RWPE2 (cell line): ENCODE measurements at regions not wholly inside any gene's neighbourhood (a gene's known extent, or its start where the extent isn't known, plus 50 kb on each side); places are given as distances from the start of the nearest gene placed in this dataset.
A peak's percentile ranks its signal among the peaks of the same experiment; 100 is the strongest.

Experiments used
- ATAC-seq: fragments of 200-7000 bp; cut with Tn5 transposase; 3 replicates; pipeline ENCODE4 v1.9.1; 2021; ENCODE audit warnings: low read depth
- DNase-seq: peaks from one replicate; pipeline ENCODE4 v3.0.0-alpha.2; 2020; ENCODE audit warnings: low spot score
- H3K27ac ChIP-seq: fragments of 450-650 bp; 2 replicates; pipeline ENCODE4 v1.5.1; 2017; ENCODE audit warnings: mild to moderate bottlenecking; ENCODE audit not compliant: poor library complexity, severe bottlenecking
- H3K27me3 ChIP-seq: fragments of 250-450 bp; sonication (Bioruptor Pico); 2 replicates; pipeline ENCODE4 v1.5.1; 2021; ENCODE audit warnings: mild to moderate bottlenecking, moderate library complexity; ENCODE audit not compliant: insufficient read depth, poor library complexity, severe bottlenecking
- H3K36me3 ChIP-seq: fragments of 250-450 bp; sonication (Bioruptor Pico); 2 replicates; pipeline ENCODE4 v1.5.1; 2020; ENCODE audit warnings: low read depth, mild to moderate bottlenecking, moderate library complexity
- H3K4me1 ChIP-seq: fragments of 250-450 bp; sonication (Bioruptor Pico); 2 replicates; pipeline ENCODE4 v1.5.1; 2021; ENCODE audit warnings: mild to moderate bottlenecking, moderate library complexity; ENCODE audit not compliant: insufficient read depth, poor library complexity, severe bottlenecking
- H3K4me3 ChIP-seq: fragments of 250-450 bp; sonication (Bioruptor Pico); 2 replicates; pipeline ENCODE4 v1.5.1; 2021; ENCODE audit warnings: mild to moderate bottlenecking, moderate library complexity; ENCODE audit not compliant: severe bottlenecking
- H3K9me3 ChIP-seq: fragments of 250-450 bp; sonication (Bioruptor Pico); 2 replicates; pipeline ENCODE4 v1.5.1; 2021; ENCODE audit warnings: mild to moderate bottlenecking, moderate library complexity; ENCODE audit not compliant: severe bottlenecking
- CTCF ChIP-seq: fragments of 450-650 bp; IDR thresholded peaks from one replicate; pipeline ENCODE4 v1.5.1; 2017; ENCODE audit warnings: mild to moderate bottlenecking, moderate library complexity; ENCODE audit not compliant: poor library complexity, severe bottlenecking

- peaks cover 8% of the 10 kb centered on the region for H3K4me1 ChIP-seq
- no peak overlapping the region for H3K27ac ChIP-seq
- DNase-seq (no peak), ATAC-seq (no peak)
- no peaks in the 10 kb centered on the region for H3K9me3 ChIP-seq
- H3K4me3 ChIP-seq, result no peak overlapping the region
- TF ChIP-seq CTCF, result no peak
- no peaks in the 10 kb centered on the region for H3K36me3 ChIP-seq
- no peaks in the 10 kb centered on the region for H3K27me3 ChIP-seq
These were observed 184.0 kb upstream of the PARP11 start for GRCh38 chr12:4056910-4057845.

- Histone ChIP-seq H3K27ac (no peak overlapping the region), H3K4me3 (no peak overlapping the region), H3K4me1 (peaks cover 8% of the 10 kb centered on the region), H3K9me3 (no peaks in the 10 kb centered on the region), H3K27me3 (no peaks in the 10 kb centered on the region), H3K36me3 (no peaks in the 10 kb centered on the region)
- DNase-seq (no peak), ATAC-seq (no peak)
- TF ChIP-seq CTCF, result no peak
These were observed 181.4 kb upstream of the PARP11 start for GRCh38 chr12:4054630-4055029.

GRCh38 chr12:4052691-4053090 is 179.5 kb upstream of the PARP11 start:
- no peak overlapping the region for H3K27ac ChIP-seq
- peak; percentile 71 for ATAC-seq
- H3K4me3 ChIP-seq, result no peak overlapping the region
- H3K4me1 ChIP-seq, result peaks cover 8% of the 10 kb centered on the region
- no peaks in the 10 kb centered on the region for H3K9me3 ChIP-seq
- TF ChIP-seq CTCF, result no peak
- no peaks in the 10 kb centered on the region for H3K36me3 ChIP-seq
- no peak for DNase-seq
- no peaks in the 10 kb centered on the region for H3K27me3 ChIP-seq

- H3K27ac ChIP-seq, result no peak overlapping the region
- H3K9me3 ChIP-seq, result no peaks in the 10 kb centered on the region
- H3K4me3 ChIP-seq, result no peak overlapping the region
- no peaks in the 10 kb centered on the region for H3K36me3 ChIP-seq
- no peaks in the 10 kb centered on the region for H3K27me3 ChIP-seq
- DNase-seq, result no peak
- no peak for TF ChIP-seq CTCF
- ATAC-seq, result no peak
- peaks cover 8% of the 10 kb centered on the region for H3K4me1 ChIP-seq
These were observed 178.4 kb upstream of the PARP11 start for GRCh38 chr12:4051596-4051995.

- DNase-seq (no peak), ATAC-seq (no peak)
- H3K27me3 ChIP-seq, result no peaks in the 10 kb centered on the region
- peaks cover 8% of the 10 kb centered on the region for H3K4me1 ChIP-seq
- TF ChIP-seq CTCF, result no peak
- no peaks in the 10 kb centered on the region for H3K9me3 ChIP-seq
- H3K27ac ChIP-seq, result no peak overlapping the region
- H3K4me3 ChIP-seq, result no peak overlapping the region
- H3K36me3 ChIP-seq, result no peaks in the 10 kb centered on the region
These were observed 177.1 kb upstream of the PARP11 start for GRCh38 chr12:4050340-4050739.
